ENCODE measurements at regions not wholly inside any gene's neighbourhood (a gene's known extent, or its start where the extent isn't known, plus 50 kb on each side); places are given as distances from the start of the nearest gene placed in this dataset.

GRCh38 chr1:5709461-5709975 lies 282.7 kb downstream of the NPHP4 start:
- TF ChIP-seq CTCF (IDR thresholded peaks at IDR 0.05; ENCODE audit: poor library complexity, severe bottlenecking) (no peak), POLR2AphosphoS5 (IDR thresholded peaks at IDR 0.05) (no peak), EZH2 (IDR thresholded peaks at IDR 0.05; ENCODE audit: borderline replicate concordance, insufficient read depth, low read length, poor library complexity, severe bottlenecking) (no peak)
